Gastroesophageal sphincter (tissue), 3 donors: ENCODE measurements at regions not wholly inside any gene's neighbourhood (a gene's known extent, or its start where the extent isn't known, plus 50 kb on each side); places are given as distances from the start of the nearest gene placed in this dataset.

ENCODE experiments used
- CTCF ChIP-seq, 4 experiments: fragments of 200-600 bp in 2 of 4; fragments of 450-650 bp in 2 of 4; sonication (generic) in 1 of 4; IDR thresholded peaks; one replicate each; pipeline ENCODE4 v1.5.1; 2017 to 2019; ENCODE audit warnings: antibody characterized with exemption in 4 of 4, mild to moderate bottlenecking in 2 of 4, moderate library complexity in 2 of 4
- EP300 ChIP-seq: sonication (generic); formaldehyde crosslinking; IDR thresholded peaks from one replicate; pipeline ENCODE4 v1.6.1; 2017; ENCODE audit warnings: antibody characterized with exemption, mild to moderate bottlenecking
- POLR2A ChIP-seq, 2 donors: fragments of 450-650 bp; IDR thresholded peaks; one replicate each; pipeline ENCODE4 v1.6.1; 2017; ENCODE audit warnings: antibody characterized with exemption in 2 of 2, mild to moderate bottlenecking in 2 of 2, moderate library complexity in 1 of 2
- POLR2AphosphoS5 ChIP-seq: sonication (generic); formaldehyde crosslinking; IDR thresholded peaks from one replicate; pipeline ENCODE4 v1.6.1; 2017; ENCODE audit warnings: antibody characterized with exemption

- TF ChIP-seq CTCF (IDR thresholded peaks at IDR 0.05): no peak
- TF ChIP-seq POLR2A (IDR thresholded peaks at IDR 0.05): no peak
- TF ChIP-seq EP300: no peak
- TF ChIP-seq POLR2AphosphoS5: no peak
These were observed 205.3 kb upstream of the KLF6 start for GRCh38 chr10:3990307-3990706.
